NCI-H446 (cell line): ENCODE measurements at regions not wholly inside any gene's neighbourhood (a gene's known extent, or its start where the extent isn't known, plus 50 kb on each side); places are given as distances from the start of the nearest gene placed in this dataset.

Source experiments
- DNase-seq, 2 experiments: peaks; one replicate each; lab custom pipeline; 2025; lab: John Stamatoyannopoulos, UW

GRCh38 chr2:789529-789928 lies 112.3 kb upstream of the TMEM18 start:
- DNase-seq = no peak

- no peak for DNase-seq
These were observed 111.2 kb upstream of the TMEM18 start for GRCh38 chr2:788227-789032.

- no peak for DNase-seq
These were observed 107.5 kb upstream of the TMEM18 start for GRCh38 chr2:784753-785152.

DNA sequence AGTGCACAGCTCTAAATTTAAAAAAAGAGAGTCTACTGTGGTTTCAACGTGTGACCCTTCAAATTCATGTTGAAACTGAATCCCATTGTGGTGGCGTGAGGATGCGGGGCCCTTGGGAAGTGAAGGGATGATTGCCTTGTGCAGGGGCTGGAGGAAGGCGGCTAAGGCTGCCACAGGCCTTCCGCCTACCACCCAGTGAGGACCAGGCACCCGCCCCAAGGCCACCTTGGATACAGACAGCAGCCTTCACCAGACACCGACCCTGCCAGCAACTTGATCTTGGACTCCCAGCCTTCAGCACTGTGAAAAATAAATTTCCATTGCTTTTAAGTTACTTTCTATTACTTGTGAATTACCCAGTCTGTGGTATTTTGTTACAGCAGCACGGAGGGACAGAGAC lies 103.4 kb upstream of the TMEM18 start:
- no peak for DNase-seq

- DNase-seq = no peak
These were observed 102.8 kb upstream of the TMEM18 start for GRCh38 chr2:780002-780401.

- no peak for DNase-seq
These were observed 101.6 kb upstream of the TMEM18 start for GRCh38 chr2:778731-779350.

DNA sequence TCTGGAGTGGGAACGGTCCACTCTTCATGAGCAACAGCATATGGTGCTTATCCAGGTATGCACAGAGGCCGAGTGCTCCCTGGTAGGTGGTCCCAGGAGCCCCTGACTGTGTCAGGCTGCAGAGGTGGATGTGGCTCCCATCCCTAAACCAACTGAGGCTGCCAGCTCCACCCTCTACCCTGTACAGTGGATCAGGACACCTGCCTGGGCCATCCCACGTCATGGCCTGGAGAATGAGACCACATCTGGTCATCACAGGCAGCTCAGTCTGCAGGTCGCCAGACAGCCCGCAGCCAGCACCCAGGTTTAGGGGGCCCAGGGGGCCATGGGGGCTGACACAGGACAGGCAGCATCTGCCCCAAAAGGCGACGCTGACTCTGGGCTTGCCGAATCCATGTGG lies 100.3 kb upstream of the TMEM18 start:
- no peak for DNase-seq

GRCh38 chr2:777051-777450 lies 99.8 kb upstream of the TMEM18 start:
- DNase-seq = no peak

GRCh38 chr2:776487-776886 lies 99.3 kb upstream of the TMEM18 start:
- no peak for DNase-seq

GRCh38 chr2:776038-776437 lies 98.8 kb upstream of the TMEM18 start:
- DNase-seq = no peak

DNA sequence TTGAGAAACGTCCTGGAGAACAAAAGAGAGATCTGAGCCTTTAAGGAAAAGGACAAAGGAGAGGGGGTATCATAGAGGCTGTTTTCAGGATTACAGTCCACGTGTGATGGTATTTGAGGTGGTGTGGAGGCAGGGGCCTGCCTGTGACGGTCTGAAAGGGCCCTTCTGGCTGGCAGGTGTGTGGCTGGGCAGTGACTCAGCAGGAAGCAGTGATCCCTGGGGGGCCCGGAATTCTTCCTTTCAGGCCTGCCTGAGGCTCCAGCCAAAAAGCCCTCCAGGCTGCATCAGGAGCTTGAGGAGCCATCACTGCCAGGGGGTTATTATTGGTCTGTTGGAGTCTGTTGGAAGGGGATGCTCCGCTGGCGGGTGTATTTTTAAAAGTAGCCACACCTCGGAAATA lies 97.2 kb upstream of the TMEM18 start:
- DNase-seq = no peak

DNA sequence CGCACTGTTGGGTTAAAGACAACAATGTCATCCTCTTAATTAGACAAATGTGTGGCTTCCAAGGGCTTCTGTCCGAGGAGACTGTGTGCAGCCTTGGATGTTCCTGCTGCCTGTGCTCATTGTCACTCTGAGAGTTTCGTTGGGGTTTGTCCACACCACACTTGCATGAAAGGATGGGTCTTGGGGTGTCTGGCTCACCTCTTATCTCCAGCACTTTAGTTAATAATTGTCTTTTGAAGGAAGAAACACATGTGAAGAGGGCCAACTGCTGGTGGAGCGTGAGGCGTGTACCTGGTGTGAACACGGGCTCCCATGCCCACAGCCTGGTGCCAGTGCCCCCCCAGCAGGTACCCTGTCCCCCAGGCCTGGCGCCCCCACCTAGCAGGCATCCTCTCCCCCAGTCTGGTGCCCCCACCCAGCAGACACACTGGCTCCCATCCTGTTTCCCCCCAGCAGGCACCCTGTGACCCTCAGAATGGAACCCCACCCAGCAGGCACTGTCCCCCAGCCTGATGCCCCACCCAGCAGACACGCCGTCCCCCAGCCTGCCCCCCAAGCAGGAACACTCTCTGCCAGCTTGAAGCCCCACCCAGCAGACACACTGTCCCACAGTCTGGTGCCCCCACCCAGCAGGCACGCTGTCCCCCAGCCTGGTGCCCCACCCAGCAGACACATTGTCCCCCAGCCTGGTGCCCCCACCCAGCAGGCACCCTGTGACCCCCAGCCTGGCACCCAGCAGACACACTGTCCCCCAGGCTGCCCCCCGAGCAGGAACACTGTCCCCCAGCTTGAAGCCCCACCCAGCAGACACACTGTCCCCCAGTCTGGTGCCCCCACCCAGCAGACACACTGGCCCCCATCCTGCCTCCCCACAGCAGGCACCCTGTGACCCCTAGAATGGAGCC lies 96.3 kb upstream of the TMEM18 start:
- DNase-seq = no peak

DNA sequence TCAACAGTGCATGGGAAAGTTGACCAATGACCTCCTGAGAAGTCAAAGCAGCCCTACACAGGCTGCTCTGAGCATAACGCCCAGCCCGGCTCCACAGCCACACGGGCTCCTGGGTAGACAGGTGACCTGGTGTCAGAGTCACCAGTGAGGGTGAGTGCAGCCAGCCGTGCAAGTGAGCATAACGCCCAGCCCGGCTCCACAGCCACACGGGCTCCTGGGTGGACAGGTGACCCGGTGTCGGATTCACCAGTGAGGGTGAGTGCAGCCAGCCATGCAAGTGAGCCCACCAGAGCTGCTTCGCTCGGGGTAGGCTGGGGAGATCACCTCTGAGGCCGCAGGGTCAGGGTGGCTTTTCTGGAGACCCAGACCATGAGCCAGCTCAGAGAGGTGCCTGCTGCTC lies 94.3 kb upstream of the TMEM18 start:
- no peak for DNase-seq

DNA sequence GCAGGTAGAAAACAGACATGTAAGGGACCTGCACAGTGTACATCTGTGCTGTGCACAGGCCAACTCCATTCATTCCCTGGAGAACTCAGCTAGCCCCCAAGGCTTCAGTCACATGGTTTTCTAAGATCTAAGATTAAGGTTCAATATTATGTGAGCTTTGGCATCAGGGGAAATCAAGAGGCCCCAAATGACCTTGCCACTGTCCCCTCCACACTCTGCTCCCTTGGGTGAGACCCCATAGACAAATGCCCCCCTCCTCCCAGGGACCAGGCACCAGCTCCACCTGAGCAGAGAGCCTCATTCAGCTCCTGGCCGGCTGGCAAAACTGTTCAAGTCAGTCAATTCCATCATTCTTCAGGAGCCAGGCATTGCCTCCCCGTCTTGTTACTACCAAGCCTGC lies 93.6 kb upstream of the TMEM18 start:
- DNase-seq = no peak

DNA sequence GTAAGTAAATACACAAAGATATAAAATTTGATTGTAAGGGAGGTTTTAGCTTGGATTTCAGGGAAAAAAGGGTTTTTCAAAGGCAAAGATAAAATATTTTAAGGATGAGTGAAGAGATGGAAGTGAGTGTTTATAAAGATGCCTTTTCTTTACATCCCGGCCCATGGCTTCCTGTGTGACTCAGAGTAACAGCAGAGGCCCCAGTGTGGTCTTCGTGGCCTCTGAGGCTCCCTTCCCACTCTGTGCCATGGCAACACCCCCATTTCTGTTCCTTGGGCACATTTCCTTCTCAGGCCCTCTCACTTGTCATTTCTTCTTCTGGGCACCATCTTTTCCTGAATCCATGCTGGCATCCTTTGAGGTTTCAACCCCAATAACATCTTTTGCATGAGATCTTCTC lies 92.6 kb upstream of the TMEM18 start:
- DNase-seq = no peak

DNA sequence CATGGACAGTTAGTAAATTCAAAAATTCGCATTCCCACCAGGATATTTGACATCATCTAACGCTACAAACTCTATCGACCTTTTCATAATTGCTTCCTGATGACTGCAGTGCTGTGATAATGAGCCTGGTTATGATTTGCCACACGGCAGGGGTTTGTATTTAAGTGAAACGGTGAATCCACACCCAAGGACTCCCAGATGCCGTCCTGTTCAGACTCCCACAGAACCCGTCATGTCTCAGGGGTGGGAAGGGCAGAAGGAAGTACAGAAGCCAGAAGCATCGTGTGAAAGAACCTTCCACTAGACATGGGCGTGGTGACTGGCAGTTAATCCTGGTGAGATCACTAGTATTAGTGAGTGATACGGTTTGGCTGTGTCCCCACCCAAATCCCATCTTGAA lies 91.2 kb upstream of the TMEM18 start:
- no peak for DNase-seq

- no peak for DNase-seq
These were observed 90.7 kb upstream of the TMEM18 start for GRCh38 chr2:767944-768343.

GRCh38 chr2:767440-767839 lies 90.2 kb upstream of the TMEM18 start:
- DNase-seq = no peak

- no peak for DNase-seq
These were observed 89.0 kb upstream of the TMEM18 start for GRCh38 chr2:766255-766654.

DNA sequence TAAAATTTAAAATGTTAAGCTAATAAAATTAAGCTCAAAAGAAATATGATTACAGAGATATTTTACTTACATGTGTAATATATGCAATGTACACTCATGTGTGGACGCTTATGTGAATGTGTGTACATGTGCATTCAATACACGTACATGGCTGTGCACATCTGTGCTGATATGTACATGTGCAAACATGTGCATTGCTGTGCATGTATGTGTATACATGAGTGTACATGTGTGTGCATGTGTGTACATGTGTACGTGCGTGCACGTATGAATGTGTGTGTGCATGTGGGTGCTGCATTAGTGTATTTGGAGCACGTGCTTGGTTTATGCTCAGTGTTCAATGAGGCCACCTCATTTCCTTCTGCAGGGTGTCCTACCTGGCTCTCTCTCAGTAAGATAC lies 88.2 kb upstream of the TMEM18 start:
- no peak for DNase-seq

- DNase-seq = no peak
These were observed 86.7 kb upstream of the TMEM18 start for GRCh38 chr2:763766-764525.

DNA sequence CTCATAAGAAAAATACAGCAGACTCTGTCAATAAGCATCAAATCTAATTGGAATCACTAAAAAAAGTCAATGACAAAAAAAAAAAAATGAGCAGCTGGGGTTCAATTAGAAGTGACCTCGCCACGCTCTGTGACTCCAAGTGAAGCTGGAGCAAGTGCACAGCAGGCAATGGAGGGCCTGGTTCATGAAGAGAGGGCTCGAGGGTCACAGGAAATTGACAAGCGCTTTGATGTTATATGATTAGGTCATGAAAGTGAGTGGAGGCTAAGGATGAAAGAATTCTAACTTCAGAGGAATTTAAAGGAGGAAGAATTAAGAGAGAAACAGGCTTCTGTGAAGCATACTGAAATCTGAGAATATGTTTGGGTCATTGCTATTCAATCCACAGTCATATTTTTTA lies 85.4 kb upstream of the TMEM18 start:
- DNase-seq = no peak
